SKM-1 (cell line): ENCODE measurements at regions not wholly inside any gene's neighbourhood (a gene's known extent, or its start where the extent isn't known, plus 50 kb on each side); places are given as distances from the start of the nearest gene placed in this dataset.
"Not testable (repeated sequence)": the region's sequence is repeated elsewhere in the genome, so short reads cannot be mapped to it uniquely, and the experiment has no call there.

Source experiments
- DNase-seq: peaks from one replicate; lab custom pipeline; 2025; ENCODE audit not compliant: unreplicated experiment; lab: John Stamatoyannopoulos, UW

- no peak for DNase-seq
These were observed 77.4 kb upstream of the MEGF10 start for GRCh38 chr5:127213231-127213630.

- no peak for DNase-seq
These were observed 74.5 kb upstream of the MEGF10 start for GRCh38 chr5:127216143-127216542.

GRCh38 chr5:127216898-127217675 lies 73.5 kb upstream of the MEGF10 start:
- no peak for DNase-seq

GRCh38 chr5:127221936-127222335 lies 68.7 kb upstream of the MEGF10 start:
- peak; percentile 26 for DNase-seq

GRCh38 chr5:127222571-127223156 lies 67.9 kb upstream of the MEGF10 start:
- DNase-seq: not testable (repeated sequence)

- no peak for DNase-seq
These were observed 67.2 kb upstream of the MEGF10 start for GRCh38 chr5:127223256-127223974.

- no peak for DNase-seq
These were observed 62.7 kb upstream of the MEGF10 start for GRCh38 chr5:127227881-127228280.

- DNase-seq: no peak
These were observed 61.9 kb upstream of the MEGF10 start for GRCh38 chr5:127228540-127229184.

- peak; percentile 32 for DNase-seq
These were observed 61.3 kb upstream of the MEGF10 start for GRCh38 chr5:127229185-127229889.

GRCh38 chr5:127231118-127231517 lies 59.5 kb upstream of the MEGF10 start:
- no peak for DNase-seq

- no peak for DNase-seq
These were observed 57.0 kb upstream of the MEGF10 start for GRCh38 chr5:127233590-127233989.

GRCh38 chr5:127235136-127235535 lies 55.5 kb upstream of the MEGF10 start:
- no peak for DNase-seq

- no peak for DNase-seq
These were observed 54.3 kb upstream of the MEGF10 start for GRCh38 chr5:127236254-127236653.
